ENCODE measurements at regions not wholly inside any gene's neighbourhood (a gene's known extent, or its start where the extent isn't known, plus 50 kb on each side); places are given as distances from the start of the nearest gene placed in this dataset.
"Not testable (repeated sequence)": the region's sequence is repeated elsewhere in the genome, so short reads cannot be mapped to it uniquely, and the experiment has no call there.

GRCh38 chr6:74255007-74255406 lies 559.0 kb downstream of the CD109 start:
- not testable (repeated sequence) for TF ChIP-seq EZH2 (IDR thresholded peaks at IDR 0.05; ENCODE audit: low read length, unreplicated experiment)
- TF ChIP-seq, protein P1, sequence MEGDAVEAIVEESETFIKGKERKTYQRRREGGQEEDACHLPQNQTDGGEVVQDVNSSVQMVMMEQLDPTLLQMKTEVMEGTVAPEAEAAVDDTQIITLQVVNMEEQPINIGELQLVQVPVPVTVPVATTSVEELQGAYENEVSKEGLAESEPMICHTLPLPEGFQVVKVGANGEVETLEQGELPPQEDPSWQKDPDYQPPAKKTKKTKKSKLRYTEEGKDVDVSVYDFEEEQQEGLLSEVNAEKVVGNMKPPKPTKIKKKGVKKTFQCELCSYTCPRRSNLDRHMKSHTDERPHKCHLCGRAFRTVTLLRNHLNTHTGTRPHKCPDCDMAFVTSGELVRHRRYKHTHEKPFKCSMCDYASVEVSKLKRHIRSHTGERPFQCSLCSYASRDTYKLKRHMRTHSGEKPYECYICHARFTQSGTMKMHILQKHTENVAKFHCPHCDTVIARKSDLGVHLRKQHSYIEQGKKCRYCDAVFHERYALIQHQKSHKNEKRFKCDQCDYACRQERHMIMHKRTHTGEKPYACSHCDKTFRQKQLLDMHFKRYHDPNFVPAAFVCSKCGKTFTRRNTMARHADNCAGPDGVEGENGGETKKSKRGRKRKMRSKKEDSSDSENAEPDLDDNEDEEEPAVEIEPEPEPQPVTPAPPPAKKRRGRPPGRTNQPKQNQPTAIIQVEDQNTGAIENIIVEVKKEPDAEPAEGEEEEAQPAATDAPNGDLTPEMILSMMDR (conservative IDR thresholded peaks at IDR 0.05; ENCODE audit: low read depth, low read length), result not testable (repeated sequence)
